GM21723 (cell line): ENCODE measurements at regions not wholly inside any gene's neighbourhood (a gene's known extent, or its start where the extent isn't known, plus 50 kb on each side); places are given as distances from the start of the nearest gene placed in this dataset.
"Not testable (repeated sequence)": the region's sequence is repeated elsewhere in the genome, so short reads cannot be mapped to it uniquely, and the experiment has no call there.

ENCODE experiments used
- ATAC-seq: cut with Tn5 transposase; IDR thresholded peaks from one replicate; pipeline ENCODE4 v1.9.1; 2021; ENCODE audit warnings: mild to moderate bottlenecking, moderate library complexity; ENCODE audit not compliant: unreplicated experiment

DNA sequence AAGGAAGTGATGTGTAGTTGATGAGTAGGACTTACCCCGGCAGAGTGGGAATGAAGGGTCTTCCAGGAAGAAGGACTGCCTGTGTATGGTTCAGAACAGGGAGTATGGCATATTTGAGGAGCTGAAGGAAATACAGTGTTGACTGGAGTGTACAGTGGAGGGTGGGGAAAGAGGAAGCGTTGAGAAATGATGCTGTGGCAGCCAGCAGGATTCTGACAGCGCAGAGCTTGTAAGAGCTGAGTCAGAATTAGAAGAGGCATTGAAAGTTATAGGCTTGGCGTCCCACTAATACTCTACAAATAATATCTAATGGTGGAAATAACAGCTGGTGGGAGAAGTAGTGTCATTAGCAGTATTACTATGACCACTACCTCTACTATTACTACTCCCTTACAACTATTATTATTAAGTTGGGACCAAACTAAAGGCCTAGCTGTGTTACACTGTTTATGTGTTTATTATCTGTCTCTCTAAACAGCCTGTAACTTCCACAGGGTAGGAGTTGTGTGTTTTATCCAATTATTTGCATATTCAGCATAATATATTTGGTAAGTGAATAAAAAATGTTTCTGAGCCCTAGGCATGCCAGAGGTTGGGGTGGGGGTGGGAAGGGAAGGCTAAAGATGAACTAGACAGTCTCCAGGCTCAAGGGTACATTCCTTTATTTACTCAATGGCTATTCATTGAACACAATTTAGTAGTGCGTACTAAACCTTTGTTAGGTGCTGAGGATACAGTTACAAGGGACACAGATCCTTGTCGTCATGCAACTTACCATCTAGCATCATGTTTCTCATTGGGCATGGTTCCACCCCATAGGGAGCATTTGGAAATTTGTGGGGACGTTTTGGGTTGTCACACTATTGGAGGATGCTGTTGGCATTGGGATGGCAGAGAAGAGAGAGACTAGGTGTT, 428.8 kb upstream of the ONECUT1 start:
- ATAC-seq = no peak

DNA sequence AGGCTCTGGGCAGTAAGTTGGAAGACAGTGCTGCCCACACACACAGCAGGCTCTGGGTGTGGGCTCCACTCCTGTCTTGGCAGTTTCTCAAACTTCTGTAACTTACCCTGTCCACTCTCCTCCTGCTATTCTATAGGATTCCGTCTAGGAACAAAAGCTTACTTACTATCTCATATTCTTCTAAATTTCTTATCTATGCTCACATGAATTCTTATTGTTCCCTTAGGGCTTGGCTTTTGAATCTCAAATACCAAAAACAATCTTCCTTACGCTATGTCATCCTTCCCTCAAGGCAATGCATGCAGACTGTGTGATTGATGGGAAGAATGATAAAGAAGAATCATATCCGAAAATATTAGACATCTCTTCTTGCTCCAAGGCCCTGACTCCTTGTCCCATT, 425.9 kb upstream of the ONECUT1 start:
- ATAC-seq = no peak

- ATAC-seq = no peak
Measured at GRCh38 chr15:53213336-53213735, 423.2 kb upstream of the ONECUT1 start.

GRCh38 chr15:53212785-53213184, 422.6 kb upstream of the ONECUT1 start:
- ATAC-seq = no peak

- ATAC-seq = no peak
Measured at GRCh38 chr15:53210653-53211052, 420.5 kb upstream of the ONECUT1 start.

DNA sequence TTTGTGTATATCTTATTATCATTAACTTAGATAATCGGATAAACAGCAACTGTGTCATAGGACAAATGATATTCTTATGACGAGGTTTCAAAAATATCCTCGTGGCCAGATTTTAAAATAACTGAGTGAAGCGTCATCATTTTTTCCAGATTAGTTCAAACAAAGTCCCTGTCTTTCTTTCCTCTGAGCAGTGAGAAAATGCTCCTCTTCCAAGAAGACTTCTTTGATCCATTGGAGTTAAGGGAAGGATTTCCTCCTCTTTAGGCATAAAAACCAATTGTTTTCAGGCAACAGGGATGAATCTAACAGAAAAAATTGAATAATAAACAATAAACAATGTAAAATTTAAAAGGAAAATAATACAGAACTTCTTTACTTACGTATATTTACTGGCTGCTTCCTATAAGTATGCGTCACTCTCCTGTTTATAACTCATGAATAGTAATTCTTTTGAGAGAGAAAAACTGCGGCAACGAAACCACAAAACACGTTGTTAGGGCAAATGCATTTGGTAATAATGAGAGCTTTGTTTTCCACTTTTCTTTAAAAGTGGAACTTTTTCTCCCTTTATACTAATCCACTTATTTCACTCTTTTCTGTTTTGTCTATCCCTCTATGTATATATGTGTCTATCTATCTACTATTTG, 419.4 kb upstream of the ONECUT1 start:
- ATAC-seq = no peak

DNA sequence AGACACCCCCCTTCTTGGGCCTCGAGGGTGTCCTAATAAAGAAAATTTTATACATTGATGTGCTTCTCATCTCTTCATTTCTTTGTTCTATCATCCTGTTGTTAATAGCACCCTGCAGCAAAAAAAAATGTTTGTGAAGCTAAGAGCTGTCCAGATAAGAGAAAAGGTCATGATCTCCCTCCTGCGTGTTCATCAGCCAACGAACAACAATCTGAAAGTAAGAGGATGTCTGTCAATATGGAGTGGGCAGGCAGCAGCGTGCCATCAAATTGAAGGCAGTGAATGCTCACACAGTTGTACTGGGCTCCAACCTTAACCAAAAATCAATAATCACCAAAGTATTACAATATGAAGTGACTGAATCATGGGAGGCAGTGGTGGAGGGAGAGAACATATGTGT, 418.6 kb upstream of the ONECUT1 start:
- no peak for ATAC-seq

- ATAC-seq = no peak
Measured at GRCh38 chr15:53203454-53203853, 413.3 kb upstream of the ONECUT1 start.

DNA sequence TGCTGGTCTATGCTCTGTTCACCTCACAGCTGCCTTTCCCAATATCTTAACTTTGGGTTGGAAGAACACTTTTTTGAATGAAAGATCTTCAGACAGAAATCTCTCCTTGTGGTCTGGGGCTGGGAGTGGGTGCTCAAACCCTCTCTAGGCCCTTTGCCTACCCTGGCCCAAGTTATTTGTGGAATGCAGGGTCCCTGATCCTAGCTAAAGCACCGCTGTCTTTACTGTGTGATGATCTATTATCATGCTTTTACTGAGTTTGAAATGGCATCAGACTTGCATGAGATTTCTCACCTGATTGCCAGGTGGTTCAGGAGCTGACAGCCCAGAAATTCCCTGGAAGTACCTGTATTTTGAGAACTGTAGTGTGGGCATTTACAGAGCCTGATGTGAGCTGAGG, 412.7 kb upstream of the ONECUT1 start:
- no peak for ATAC-seq

GRCh38 chr15:53197426-53197839, 407.3 kb upstream of the ONECUT1 start:
- ATAC-seq = peak; percentile 78

DNA sequence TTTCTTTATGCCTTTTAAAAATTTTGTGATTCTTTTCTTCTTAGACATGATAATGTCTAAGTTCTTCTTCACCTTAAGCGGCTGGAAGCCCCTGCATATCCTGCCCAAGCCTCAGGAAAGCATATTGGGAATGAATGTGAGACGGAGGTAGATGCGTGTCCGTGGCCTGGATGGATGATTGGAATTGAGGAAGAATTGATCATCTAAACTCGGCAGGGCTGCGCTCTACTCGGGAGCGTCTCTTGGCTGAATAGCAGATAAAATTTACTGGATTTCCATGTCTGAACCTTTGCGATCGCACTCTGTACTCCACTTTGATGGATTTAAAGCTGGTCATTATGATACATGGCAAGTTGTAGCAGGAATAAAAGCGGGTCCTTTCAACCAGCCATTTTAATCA, 406.7 kb upstream of the ONECUT1 start:
- ATAC-seq = no peak

- no peak for ATAC-seq
Measured at GRCh38 chr15:53196242-53196641, 406.1 kb upstream of the ONECUT1 start.

- ATAC-seq = no peak
Measured at GRCh38 chr15:53193149-53193548, 403.0 kb upstream of the ONECUT1 start.

- no peak for ATAC-seq
Measured at GRCh38 chr15:53189860-53190259, 399.7 kb upstream of the ONECUT1 start.

DNA sequence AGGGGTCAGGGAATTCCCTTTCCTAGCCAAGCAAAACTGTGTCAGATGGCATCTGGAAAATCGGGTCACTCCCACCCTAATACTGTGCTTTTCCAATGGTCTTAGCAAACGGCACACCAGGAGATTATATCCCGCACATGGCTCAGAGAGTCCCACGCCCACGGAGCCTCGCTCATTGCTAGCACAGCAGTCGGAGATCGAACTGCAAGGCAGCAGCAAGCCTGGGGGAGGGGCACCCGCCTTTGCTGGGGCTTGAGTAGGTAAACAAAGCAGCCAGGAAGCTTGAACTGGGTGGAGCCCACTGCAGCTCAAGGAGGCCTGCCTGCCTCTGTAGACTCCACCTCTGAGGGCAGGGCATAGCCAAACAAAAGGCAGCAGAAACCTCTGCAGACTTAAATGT, 393.3 kb upstream of the ONECUT1 start:
- ATAC-seq = not testable (repeated sequence)

DNA sequence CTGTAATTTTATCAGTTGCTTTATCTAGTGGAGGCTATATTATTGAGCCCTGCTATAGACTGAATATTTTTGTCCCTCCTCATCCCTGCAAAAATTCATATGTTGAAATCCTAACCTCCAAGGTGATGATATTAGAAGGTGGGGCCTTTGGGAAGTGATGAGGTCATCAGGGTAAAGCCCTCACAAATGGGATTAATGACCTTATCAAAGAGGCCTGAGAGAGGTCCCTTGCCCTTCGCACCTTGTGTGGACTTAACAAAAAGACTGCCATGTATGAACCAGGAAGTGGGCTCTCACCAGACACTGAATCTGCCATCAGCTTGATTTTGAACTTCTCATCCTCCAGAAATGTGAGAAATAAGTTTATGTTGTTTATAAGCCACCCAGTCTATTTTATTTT, 381.4 kb upstream of the ONECUT1 start:
- no peak for ATAC-seq

DNA sequence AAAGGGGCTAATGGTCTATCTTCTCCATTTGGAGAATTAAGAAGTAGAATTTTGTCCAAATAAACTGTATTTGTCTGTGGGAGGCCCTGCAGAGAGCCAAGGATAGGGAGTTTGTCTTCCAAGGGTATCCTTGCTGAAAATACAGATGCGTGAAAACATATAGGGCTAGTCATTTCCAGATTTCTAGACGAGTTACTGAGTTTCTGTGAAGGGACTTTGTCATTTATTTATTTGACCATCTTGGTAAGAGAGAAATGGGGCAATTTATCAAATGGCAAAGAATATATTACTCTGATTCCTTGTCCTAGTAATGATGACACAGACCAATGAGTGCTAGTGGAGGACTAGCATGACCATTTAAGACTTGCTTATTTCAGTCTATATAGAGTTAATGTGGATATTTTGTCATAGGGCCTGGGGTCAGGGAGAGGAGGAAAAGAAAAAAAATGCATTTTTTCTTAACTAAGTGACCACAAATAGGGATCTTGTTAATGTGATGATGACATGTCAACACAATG, 376.6 kb upstream of the ONECUT1 start:
- no peak for ATAC-seq

GRCh38 chr15:53165988-53166683, 376.0 kb upstream of the ONECUT1 start:
- ATAC-seq = no peak

GRCh38 chr15:53160092-53160704, 370.1 kb upstream of the ONECUT1 start:
- no peak for ATAC-seq

GRCh38 chr15:53159458-53159857, 369.3 kb upstream of the ONECUT1 start:
- ATAC-seq = no peak

DNA sequence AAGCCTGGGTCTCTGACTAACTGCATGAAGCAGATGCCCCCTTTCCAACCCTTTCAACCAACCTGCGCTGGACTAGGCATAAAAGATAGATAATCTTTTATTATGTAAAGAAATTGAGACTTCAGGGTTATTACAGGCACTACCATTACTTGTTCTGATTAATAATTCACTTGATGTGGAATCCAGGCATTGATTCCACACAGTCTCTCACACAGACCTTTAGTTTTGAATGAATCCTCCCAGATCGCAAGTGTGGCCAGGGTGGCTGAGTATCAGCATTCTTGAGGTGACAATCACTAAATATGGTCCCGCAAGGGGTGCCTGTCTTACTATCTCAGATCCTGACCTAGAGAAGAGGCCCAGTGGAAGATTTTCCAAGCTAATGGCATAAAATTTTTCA, 368.9 kb upstream of the ONECUT1 start:
- no peak for ATAC-seq
